GM11168 (cell line): ENCODE measurements at regions not wholly inside any gene's neighbourhood (a gene's known extent, or its start where the extent isn't known, plus 50 kb on each side); places are given as distances from the start of the nearest gene placed in this dataset.
"Not testable (repeated sequence)": the region's sequence is repeated elsewhere in the genome, so short reads cannot be mapped to it uniquely, and the experiment has no call there.

Experiments
- in situ Hi-C: fragments of 300-500 bp; cut with MboI; formaldehyde crosslinking; loops from one replicate; pipeline ENCODE4 v1.12.0; 2022; ENCODE audit warnings: low sequenced_read_pairs; ENCODE audit not compliant: unreplicated experiment

- in situ Hi-C loops, result not testable (repeated sequence)
Measured at GRCh38 chr3:125907279-125907678, 61.7 kb upstream of the ROPN1B start.

GRCh38 chr3:125910851-125911250 lies 58.1 kb upstream of the ROPN1B start:
- in situ Hi-C loops, result not testable (repeated sequence)

GRCh38 chr3:125914608-125915436 lies 54.2 kb upstream of the ROPN1B start:
- in situ Hi-C loops, result not testable (repeated sequence)

- in situ Hi-C loops, result not testable (repeated sequence)
Measured at GRCh38 chr3:125915437-125915787, 53.6 kb upstream of the ROPN1B start.

GRCh38 chr3:125915792-125916375 lies 53.1 kb upstream of the ROPN1B start:
- in situ Hi-C loops, result not testable (repeated sequence)

- in situ Hi-C loops, result no loop called here
Measured at GRCh38 chr3:125916376-125916978, 52.5 kb upstream of the ROPN1B start.

- in situ Hi-C loops, result not testable (repeated sequence)
Measured at GRCh38 chr3:125917020-125917549, 51.9 kb upstream of the ROPN1B start.

DNA sequence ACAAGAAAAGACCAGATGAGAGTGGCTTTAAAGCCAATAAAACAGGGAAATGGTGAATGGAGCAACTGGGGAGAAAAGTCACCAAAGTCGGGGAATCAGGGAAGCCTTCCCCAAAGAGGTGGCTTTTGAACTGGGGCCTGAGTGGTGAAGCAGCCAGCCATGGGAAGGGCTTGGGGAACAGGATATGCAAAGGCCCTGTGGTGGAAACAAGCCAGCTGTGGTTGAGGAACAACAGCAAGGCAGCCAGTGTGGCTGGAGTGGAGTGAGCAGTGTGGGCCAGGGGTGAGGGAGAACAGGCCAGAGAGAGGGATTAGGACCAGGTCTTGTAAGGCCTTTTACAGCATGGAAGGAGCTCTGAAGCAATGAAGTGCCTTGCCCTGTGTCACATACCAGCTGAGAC lies 51.0 kb upstream of the ROPN1B start:
- in situ Hi-C loops, result not testable (repeated sequence)

GRCh38 chr3:125918451-125918850 lies 50.5 kb upstream of the ROPN1B start:
- in situ Hi-C loops, result not testable (repeated sequence)

- in situ Hi-C loops, result not testable (repeated sequence)
Measured at GRCh38 chr3:125918866-125919265, 50.1 kb upstream of the ROPN1B start.
